Stimulated activated naive CD4-positive, alpha-beta T cell treated with Interleukin-2 at 50 U/mL for 16 hours (primary cell): ENCODE measurements at regions not wholly inside any gene's neighbourhood (a gene's known extent, or its start where the extent isn't known, plus 50 kb on each side); places are given as distances from the start of the nearest gene placed in this dataset.
"Not testable (repeated sequence)": the region's sequence is repeated elsewhere in the genome, so short reads cannot be mapped to it uniquely, and the experiment has no call there.

Experiments
- DNase-seq: peaks from one replicate; lab custom pipeline; 2025; lab: John Stamatoyannopoulos, UW

DNA sequence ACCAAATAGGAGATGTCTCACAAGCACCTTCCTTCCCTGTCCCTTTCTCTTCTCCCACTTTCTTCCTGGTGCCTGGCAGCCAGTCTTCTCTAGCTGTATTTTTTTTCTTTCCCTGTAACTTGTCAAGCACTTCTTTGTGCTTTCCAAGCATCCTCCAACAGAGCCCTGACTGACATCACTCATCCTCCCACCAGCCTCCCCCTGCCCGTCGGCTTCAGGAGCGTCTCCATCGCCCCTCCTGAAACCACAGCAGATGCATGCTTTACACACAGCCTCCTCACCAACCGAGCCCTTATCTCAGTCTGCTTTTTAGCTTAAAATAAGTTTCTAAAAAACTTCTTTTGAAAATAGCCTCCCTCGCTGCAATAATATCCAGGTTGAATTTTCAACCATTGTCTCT, 268.7 kb upstream of the CDH5 start:
- DNase-seq, result no peak

GRCh38 chr16:66095676-66096075, 270.8 kb upstream of the CDH5 start:
- no peak for DNase-seq

- no peak for DNase-seq
Observed at GRCh38 chr16:66093191-66093590, 273.3 kb upstream of the CDH5 start.

DNA sequence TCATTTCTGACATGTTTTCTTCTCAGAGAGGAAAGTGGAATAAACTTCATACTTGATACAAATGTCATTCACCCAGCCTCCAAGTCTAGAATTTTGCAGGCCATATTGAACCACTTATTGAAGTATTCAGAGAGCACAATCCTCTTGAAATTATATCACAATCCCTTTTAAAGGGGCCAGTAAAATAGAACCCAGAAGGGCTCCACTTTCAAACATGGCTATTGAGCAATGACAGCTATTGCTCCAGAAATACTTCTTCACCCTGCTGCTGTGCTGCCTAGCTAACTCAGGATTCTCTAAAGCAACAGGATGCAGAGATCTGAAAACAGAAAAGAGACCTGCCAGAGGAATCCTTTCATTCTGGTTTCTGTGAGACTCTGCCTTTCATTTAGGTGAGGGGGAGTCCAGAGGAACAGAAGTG, 275.0 kb upstream of the CDH5 start:
- DNase-seq, result no peak

DNA sequence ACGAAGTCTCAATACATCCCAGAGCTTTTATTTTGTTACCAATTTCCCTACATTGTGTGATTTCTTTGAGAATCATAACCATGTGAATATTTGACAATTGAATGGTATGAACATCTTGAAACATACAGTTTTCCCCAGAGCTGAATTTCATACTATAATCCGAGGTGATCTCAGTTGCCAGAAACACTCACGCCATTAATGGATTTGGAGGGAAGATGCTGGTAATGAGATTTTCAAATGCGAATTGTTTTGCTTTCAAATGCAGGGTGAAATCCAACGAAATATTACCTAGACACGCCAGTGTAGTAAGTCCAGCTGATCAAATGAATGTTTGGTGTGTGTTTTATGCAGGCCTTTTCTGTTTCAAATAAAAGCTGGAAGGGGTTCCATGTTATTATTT, 277.8 kb upstream of the CDH5 start:
- DNase-seq, result no peak

DNA sequence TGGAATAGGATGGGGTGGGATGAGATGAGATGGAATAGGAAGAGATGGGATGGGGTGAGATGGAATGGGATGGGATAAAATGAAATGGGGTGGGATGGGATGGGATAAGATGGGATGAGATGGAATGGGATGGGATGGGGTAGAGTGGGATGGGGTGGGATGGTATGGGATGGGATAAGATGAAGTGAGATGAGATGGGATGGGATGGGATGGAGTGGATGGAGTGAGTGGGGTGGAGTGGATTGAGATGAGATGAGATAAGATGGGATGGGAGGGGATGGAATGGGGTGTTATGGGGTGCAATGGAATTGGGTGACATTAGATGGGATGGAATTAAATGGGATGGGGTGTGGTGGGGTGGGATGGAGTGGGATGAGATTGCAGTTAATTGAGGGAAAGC, 279.2 kb upstream of the CDH5 start:
- DNase-seq, result no peak

DNA sequence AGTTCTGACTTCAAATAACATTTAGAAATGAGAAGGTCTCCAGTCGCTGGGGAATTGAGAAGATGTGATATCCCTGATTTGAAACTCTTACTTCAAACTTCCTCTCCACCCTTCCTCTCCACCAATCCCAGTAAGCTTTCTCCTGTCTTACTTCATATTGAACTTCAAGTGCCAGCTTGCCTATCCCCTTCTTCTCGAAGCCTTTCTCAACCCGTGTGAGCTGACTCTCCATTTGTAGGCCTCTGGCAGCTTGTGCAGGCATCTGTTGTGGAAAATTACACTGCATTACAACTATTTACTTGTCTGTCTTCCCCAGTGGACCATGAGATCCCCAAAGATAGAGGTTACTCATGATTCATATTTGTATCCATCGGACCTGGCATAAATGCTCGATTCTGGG, 280.8 kb upstream of the CDH5 start:
- no peak for DNase-seq

- not testable (repeated sequence) for DNase-seq
Observed at GRCh38 chr16:66084731-66085130, 281.8 kb upstream of the CDH5 start.

- no peak for DNase-seq
Observed at GRCh38 chr16:66084306-66084705, 282.2 kb upstream of the CDH5 start.

GRCh38 chr16:66083171-66083570, 283.3 kb upstream of the CDH5 start:
- no peak for DNase-seq

DNA sequence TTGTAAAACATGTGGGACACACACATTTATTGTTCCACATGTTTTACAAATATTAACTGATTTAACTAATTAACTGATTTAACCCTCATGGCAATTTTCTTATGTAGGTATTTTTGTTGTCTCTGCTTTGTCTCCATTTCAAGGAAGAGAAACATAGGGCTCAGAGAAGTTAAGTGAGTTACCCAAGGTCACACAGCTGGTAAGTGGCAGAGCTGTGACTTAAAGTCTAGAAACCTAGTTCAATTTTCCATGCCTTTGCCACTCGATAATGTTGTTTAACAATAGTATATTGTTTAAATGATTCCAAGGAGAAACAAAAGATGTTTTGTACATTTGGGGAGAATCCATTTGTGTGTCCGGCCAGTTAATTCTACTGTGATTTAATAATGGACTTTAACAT, 284.1 kb upstream of the CDH5 start:
- no peak for DNase-seq

- no peak for DNase-seq
Observed at GRCh38 chr16:66081775-66082366, 284.6 kb upstream of the CDH5 start.

GRCh38 chr16:66079671-66080334, 286.7 kb upstream of the CDH5 start:
- no peak for DNase-seq

DNA sequence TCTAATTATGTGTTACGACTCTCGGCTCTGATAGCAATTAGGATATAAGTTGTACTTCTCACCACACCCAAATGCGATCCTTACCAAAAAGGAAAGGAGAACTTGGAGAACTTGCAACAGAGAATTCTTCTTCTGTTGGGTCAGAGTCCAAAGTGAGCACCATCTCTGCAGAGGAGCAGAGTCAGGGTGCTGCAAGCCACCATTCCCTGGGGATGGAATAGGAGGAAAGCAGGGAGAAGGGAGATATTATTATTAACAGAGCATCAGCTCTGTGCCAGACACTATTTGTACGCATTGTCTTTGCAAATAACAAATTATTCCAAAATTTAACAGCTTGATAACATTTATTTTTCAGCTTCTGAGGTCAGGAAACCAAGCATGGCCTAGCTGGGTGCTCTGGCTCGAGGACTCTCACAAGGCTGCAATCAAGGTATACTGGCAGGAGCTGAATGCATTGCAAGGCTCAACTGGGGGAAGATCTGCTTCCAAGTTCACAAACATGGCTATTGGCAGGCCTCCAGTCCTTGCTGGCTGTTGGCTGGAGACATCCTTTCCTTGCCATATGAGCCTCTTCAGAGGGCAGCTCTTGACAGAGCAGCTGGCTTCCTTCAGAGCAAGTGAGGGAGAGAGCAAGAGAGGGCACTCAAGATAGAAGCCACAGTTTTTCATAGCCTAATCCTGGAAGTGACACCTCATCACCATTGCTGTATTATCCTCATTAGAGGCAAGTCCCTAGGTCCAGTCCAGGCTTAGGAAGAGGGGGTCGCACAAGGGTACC, 296.2 kb upstream of the CDH5 start:
- DNase-seq, result no peak

DNA sequence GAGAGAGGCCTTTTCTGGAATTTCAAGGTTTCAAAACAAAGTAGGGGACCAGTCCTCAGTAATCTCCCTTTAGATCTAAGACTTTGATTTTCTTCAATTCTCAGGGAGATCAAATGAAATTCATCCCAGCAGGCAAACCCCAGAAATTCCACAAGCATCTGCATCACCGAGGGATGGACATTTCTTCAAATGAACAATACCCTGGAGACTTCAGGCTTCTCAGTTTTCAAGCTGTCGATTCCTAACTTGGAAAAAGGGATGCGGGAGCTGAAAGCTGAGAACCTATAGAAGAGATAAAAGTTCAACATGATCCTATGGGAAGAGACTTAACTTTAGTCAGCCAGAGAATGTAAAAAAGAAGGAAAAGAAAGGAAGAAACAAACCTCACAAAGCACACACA, 296.9 kb upstream of the CDH5 start:
- DNase-seq, result no peak

DNA sequence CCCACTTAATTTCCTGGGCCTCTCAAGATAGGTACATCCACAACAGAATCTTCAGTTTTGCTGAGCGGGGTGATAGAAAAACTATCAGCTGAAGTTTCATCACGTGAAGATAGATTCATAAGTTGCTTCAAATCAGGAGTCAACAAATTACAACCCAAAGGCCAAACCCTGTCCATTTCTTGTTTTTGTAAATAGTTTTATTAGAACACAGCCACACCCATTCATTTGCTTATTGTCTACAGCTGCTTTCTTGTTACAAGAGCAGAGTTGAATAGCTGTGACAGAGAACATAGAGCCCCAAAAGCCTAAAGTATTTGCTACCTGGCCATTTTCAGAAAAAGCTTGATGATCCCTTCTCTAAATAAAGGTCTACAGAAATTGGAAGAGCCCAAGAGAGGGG, 300.1 kb upstream of the CDH5 start:
- DNase-seq, result no peak

- no peak for DNase-seq
Observed at GRCh38 chr16:66065925-66066324, 300.6 kb upstream of the CDH5 start.

GRCh38 chr16:66064801-66065530, 301.5 kb upstream of the CDH5 start:
- DNase-seq, result no peak

GRCh38 chr16:66058832-66059231, 307.7 kb upstream of the CDH5 start:
- DNase-seq, result no peak

DNA sequence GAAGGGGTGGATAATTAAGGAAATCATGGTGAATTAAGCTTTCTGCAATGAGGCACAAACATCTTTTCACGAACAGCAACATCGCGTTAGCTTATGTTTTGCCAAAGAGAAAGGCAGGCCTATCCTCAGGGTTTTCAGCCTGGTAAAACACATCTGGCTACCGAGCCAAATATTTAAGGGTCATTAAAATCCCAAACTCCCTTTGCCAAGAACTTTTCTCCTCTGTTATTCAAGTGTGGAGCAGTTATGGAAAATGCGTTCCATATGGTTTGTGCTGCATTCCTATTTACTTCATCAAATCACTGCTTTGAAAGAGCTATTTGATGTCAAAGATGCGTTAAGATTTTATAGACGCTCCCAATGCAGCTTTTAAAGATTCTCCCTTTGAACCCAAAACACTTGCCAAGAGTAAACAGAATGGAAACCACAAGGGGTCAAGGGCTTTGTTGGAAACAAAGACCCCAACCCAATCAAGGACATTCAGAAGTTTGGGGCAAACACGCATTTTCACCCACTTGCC, 308.3 kb upstream of the CDH5 start:
- DNase-seq, result no peak

GRCh38 chr16:66057057-66057456, 309.4 kb upstream of the CDH5 start:
- DNase-seq, result no peak

- no peak for DNase-seq
Observed at GRCh38 chr16:66054095-66054494, 312.4 kb upstream of the CDH5 start.

GRCh38 chr16:66052745-66053144, 313.7 kb upstream of the CDH5 start:
- no peak for DNase-seq
